HG03196 (cell line): ENCODE measurements at regions not wholly inside any gene's neighbourhood (a gene's known extent, or its start where the extent isn't known, plus 50 kb on each side); places are given as distances from the start of the nearest gene placed in this dataset.

Experiments
- ATAC-seq: cut with Tn5 transposase; IDR thresholded peaks from one replicate; pipeline ENCODE4 v1.9.1; 2021; ENCODE audit not compliant: unreplicated experiment

DNA sequence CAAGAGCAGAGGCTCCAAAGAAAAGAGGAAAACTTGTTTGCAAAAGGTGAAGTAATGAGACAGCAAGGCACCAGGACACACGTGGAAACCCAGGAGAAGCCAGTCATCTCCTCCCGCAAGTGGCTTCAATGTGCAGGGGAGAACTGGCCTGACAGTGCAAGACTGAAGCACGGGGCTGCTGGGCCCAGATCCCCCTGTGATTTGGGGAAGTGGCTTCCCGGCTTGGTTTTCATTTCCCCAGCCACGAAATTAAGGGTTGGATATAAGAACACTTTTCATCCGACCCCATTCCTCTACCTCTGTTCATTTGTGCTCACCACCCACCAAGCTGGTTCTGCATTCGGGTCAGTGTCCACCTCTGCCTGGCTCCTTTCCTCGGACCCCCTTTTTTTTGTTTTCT, 306.4 kb downstream of the FGFR2 start:
- no peak for ATAC-seq

GRCh38 chr10:121292321-121292720, 305.9 kb downstream of the FGFR2 start:
- no peak for ATAC-seq

DNA sequence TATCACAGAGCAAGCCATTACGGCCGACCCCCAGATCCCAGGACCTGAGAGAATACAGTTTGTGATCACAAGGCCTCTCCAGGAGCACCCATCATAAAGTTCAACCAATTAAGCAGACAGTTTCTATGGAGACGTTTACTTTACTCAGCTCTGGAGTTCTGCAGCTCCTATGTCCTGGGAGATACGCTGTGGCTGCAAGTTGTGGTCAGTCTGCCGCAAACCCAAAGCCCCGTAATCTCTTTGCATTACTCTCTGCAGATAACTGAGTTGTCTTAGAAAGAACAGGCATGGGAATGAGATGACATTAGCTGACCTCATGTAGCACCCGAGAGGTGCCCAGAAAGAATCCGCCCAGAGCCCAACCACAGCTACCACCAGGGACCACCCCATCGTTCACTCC, 305.1 kb downstream of the FGFR2 start:
- ATAC-seq, result no peak

- ATAC-seq, result no peak
These were observed 303.6 kb downstream of the FGFR2 start for GRCh38 chr10:121294630-121295029.

DNA sequence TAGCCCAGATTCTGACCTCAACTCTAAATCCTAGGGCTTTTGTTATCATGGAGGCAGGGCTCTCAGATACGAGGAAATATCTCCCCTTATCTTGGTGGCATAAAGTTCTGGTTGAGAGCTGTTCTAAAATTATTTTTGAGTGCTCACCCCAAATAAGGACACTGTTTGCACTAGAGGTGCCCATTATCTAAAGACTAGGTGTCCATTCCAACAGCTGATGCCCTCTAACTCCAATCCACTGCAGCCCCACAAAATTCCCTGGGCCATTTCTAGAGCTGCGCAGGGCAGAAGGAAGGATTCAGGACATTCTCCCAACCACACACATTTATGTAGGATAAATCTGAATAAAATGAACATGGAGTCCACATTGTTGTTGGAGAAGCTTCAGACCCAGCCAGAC, 301.9 kb downstream of the FGFR2 start:
- no peak for ATAC-seq

DNA sequence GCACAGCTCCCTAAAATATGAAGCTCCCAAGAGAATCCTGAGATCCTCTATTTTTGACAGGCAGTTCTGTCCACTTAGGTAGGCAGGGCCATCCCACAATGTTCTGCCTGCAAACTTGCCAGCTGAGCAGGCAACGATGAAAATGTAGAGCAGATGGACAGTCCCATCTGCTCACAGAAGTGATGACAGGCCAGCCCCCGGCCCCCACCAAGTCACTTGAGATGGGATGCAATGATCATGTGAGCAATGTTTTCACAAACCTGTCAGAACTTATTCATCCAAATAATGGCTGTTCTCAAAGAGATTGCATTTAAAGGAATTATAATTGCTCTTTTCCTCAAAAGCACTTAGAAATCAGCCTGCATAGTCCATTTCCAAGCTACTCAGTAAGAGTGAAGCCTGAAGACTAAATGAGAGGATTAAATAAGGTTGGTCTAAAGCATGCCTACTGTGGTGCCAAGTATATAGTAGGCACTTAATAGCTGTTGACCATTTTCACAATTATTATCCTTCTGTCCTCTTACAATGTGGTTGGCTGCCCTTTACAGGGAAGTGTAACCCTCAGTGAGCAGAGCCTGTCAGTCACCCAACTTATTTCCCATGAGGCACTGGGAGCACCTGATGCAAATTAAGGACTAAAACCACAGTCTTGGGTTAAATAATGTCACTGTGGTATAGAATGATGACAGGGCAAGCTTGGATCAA, 301.2 kb downstream of the FGFR2 start:
- ATAC-seq, result no peak

- no peak for ATAC-seq
These were observed 297.5 kb downstream of the FGFR2 start for GRCh38 chr10:121300723-121301122.

GRCh38 chr10:121302541-121303180, 295.6 kb downstream of the FGFR2 start:
- ATAC-seq, result no peak

GRCh38 chr10:121303287-121303890, 294.9 kb downstream of the FGFR2 start:
- no peak for ATAC-seq

DNA sequence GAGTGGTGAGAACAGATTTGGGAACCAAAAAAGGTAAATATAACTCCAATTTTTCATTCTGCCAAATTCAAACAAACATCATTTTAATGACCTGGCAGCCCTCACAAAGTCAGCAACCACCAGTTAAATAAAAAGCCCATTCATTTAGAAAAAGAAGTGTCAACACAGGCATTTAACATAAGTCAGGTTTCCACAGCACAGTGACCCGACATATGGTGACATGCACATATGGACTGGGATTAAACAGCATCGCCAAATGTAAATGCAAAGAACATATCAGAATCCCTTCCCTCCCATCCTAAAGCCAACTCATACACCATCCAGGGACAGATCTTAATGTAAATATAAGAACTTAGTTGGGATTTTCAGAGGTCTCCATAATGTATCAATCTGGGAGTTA, 293.2 kb downstream of the FGFR2 start:
- ATAC-seq, result no peak

DNA sequence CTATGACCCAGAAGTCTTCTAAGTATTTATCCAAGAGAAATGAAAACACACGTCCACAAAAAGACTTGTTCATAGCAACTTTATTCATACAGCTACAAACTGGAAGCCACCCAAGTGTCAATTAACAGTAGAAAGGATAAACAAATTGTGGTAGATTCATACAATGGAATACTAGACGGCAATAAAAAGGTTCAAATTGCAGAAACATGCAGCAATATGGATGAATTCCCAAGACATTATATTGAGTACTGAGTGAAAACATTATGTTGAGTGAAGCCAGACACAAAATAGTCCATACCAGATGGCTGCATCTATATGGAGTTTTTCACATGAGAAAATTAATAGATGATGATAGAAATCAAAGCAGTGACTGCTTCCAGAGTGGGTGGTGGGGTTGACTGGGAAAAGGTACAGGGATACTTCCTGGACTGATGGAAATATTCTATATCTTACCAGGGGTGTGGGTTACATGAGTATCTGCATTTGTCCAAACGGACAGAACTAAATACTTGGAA, 292.0 kb downstream of the FGFR2 start:
- no peak for ATAC-seq

- no peak for ATAC-seq
These were observed 290.7 kb downstream of the FGFR2 start for GRCh38 chr10:121307411-121307980.

DNA sequence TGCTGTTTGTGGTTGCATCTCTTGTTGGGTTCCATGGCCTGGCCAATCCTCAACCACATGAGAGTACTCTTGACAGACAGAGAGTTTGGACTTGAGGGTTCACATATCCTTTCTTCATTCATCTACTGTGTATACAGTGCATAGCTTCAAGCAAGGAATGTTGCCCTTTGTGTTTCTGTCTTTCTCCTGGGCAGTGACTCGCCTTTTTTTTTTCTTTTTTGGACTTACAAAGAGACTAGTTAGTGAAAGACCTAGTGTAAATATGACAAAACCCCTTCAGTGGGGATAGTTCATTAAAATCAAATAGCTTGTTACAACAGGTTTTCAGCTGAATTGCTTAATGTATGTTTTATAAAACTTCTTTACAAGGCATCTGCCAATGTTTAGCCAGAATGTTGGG, 290.2 kb downstream of the FGFR2 start:
- ATAC-seq, result no peak

DNA sequence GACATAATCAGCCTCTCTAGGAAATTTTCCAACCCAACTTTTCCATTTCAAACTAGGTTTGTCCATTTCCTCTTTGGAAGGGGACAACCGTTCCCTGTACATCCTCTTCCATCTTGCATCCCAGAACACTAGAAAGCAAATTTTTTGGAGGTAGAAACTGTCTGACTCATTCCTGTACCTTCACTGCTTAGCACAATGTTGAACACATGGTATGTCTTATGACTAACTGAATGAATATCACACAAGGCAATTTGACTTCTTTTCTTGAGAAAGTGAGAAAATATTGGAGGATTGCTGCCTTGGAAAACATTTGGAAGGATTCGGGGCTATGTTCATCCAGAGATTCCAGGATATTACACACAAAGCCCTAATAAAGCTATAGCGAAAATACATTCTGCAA, 289.1 kb downstream of the FGFR2 start:
- ATAC-seq, result no peak

DNA sequence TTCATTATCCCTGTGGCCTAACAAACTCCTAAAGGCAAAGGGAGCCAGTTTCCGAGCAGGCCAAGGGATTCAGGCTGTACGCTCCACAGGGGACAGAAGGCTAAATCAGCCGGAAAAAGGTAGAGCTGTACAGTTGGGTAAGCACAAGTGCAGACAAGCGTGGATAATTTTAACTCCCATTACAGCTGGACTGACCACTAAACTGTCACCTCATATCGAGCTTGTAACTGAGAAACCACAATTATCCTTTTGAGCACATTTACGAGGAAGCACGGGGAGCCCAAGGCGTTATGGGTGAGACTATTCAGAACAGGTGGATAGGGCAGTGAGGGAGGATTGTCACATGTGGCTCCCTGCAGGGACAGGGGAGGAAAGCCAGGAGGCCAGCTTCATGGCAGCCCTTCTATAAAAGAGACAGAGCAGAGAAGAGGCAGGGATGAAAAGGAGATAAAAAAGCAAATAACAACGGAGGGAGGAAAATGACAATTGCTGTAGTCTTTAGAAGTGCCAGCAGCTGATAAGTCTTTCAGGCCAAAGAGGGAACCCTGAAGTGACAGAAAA, 288.0 kb downstream of the FGFR2 start:
- ATAC-seq, result no peak

- no peak for ATAC-seq
These were observed 286.3 kb downstream of the FGFR2 start for GRCh38 chr10:121311812-121312443.

DNA sequence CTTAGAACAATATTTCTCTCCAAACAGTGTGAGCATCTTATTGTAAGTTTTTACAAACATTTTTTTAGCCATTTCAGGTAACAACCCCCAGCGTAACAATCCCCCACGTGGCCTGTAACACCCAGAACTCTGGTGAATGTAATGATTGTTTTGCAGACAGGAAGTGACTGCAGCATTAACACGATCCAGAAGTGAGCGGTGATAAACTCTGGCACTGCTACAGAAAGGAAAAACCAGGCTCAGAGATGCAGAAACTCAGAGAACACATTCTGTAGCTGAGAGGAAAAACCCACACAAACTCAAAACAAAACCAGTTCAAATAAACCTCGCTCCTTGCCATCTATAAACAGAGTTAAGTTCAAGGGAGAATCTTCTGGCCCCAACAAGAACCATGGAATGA, 285.7 kb downstream of the FGFR2 start:
- ATAC-seq, result no peak

- ATAC-seq, result no peak
These were observed 284.9 kb downstream of the FGFR2 start for GRCh38 chr10:121313119-121313875.

DNA sequence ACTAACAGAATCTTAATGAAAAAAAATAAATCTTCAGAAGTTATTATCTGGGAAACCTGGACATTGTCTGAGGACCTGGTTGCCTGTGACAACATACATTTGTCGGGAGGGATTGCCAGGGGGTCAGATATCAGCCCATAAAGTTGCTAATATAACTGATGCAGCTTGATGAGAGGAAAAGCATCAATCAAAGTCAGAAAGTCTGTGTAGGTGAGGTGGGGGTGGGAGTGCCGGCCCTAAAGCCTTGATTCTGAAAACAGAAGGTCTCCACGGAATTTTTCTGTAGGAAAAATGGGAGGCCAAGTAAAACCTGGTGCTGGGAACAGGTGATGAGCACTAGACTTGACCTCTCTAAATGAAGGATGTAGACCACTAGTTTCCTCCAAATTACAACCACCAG, 281.8 kb downstream of the FGFR2 start:
- ATAC-seq, result no peak

- no peak for ATAC-seq
These were observed 280.9 kb downstream of the FGFR2 start for GRCh38 chr10:121317374-121317773.
